NCI-H748 (cell line): ENCODE measurements at regions not wholly inside any gene's neighbourhood (a gene's known extent, or its start where the extent isn't known, plus 50 kb on each side); places are given as distances from the start of the nearest gene placed in this dataset.
"Not testable (repeated sequence)": the region's sequence is repeated elsewhere in the genome, so short reads cannot be mapped to it uniquely, and the experiment has no call there.

ENCODE experiments used
- DNase-seq: peaks from one replicate; lab custom pipeline; 2025; ENCODE audit not compliant: unreplicated experiment; lab: John Stamatoyannopoulos, UW

GRCh38 chr1:5603353-5604104, 388.7 kb downstream of the NPHP4 start:
- DNase-seq: no peak

- not testable (repeated sequence) for DNase-seq
These were observed 389.5 kb downstream of the NPHP4 start for GRCh38 chr1:5602718-5603117.

GRCh38 chr1:5601516-5601915, 390.7 kb downstream of the NPHP4 start:
- DNase-seq: no peak

GRCh38 chr1:5599541-5599940, 392.7 kb downstream of the NPHP4 start:
- no peak for DNase-seq

GRCh38 chr1:5598824-5599395, 393.3 kb downstream of the NPHP4 start:
- DNase-seq: no peak

GRCh38 chr1:5597991-5598823, 394.0 kb downstream of the NPHP4 start:
- DNase-seq: peak; percentile 23

GRCh38 chr1:5597171-5597850, 394.9 kb downstream of the NPHP4 start:
- no peak for DNase-seq

- DNase-seq: no peak
These were observed 395.6 kb downstream of the NPHP4 start for GRCh38 chr1:5596651-5597050.

GRCh38 chr1:5595531-5596170, 396.6 kb downstream of the NPHP4 start:
- DNase-seq: no peak

- no peak for DNase-seq
These were observed 397.9 kb downstream of the NPHP4 start for GRCh38 chr1:5594056-5594956.

- no peak for DNase-seq
These were observed 401.5 kb downstream of the NPHP4 start for GRCh38 chr1:5590717-5591116.

- no peak for DNase-seq
These were observed 405.6 kb downstream of the NPHP4 start for GRCh38 chr1:5586629-5587028.

GRCh38 chr1:5585256-5585655, 407.0 kb downstream of the NPHP4 start:
- no peak for DNase-seq

GRCh38 chr1:5580926-5581325, 411.3 kb downstream of the NPHP4 start:
- DNase-seq: no peak

- DNase-seq: no peak
These were observed 412.3 kb downstream of the NPHP4 start for GRCh38 chr1:5579966-5580365.

- no peak for DNase-seq
These were observed 413.5 kb downstream of the NPHP4 start for GRCh38 chr1:5578690-5579089.

GRCh38 chr1:5577255-5578040, 414.8 kb downstream of the NPHP4 start:
- DNase-seq: no peak

GRCh38 chr1:5576673-5577065, 415.6 kb downstream of the NPHP4 start:
- no peak for DNase-seq

GRCh38 chr1:5576011-5576672, 416.1 kb downstream of the NPHP4 start:
- DNase-seq: no peak
